A549 (cell line): ENCODE measurements at regions not wholly inside any gene's neighbourhood (a gene's known extent, or its start where the extent isn't known, plus 50 kb on each side); places are given as distances from the start of the nearest gene placed in this dataset.

ENCODE experiments used
- ATOH8 ChIP-seq: fragments of 250-450 bp; sonication (Bioruptor Pico); IDR thresholded peaks from 2 replicates; pipeline ENCODE4 v1.5.0; 2020; ENCODE audit warnings: low read depth, mild to moderate bottlenecking, moderate library complexity
- BHLHE40 ChIP-seq: IDR thresholded peaks from 2 replicates; pipeline ENCODE4 v1.6.1; 2012; ENCODE audit warnings: low read depth, low read length, inconsistent platforms
- CTCF ChIP-seq: fragments of >200 bp; sonication (Bioruptor Twin); formaldehyde crosslinking; IDR thresholded peaks from 3 replicates; pipeline ENCODE4 v1.5.1; 2016
- ESRRA ChIP-seq: fragments of 150-350 bp; IDR thresholded peaks from 2 replicates; pipeline ENCODE4 v1.6.1; 2014; ENCODE audit warnings: mild to moderate bottlenecking, low read length, borderline replicate concordance
- HOXA7 ChIP-seq: fragments of 250-450 bp; sonication (Bioruptor Pico); IDR thresholded peaks from 2 replicates; pipeline ENCODE4 v1.5.0; 2020; ENCODE audit warnings: mild to moderate bottlenecking, moderate library complexity
- JUNB ChIP-seq: fragments of >200 bp; sonication (Bioruptor Twin); formaldehyde crosslinking; IDR thresholded peaks from 2 replicates; pipeline ENCODE4 v1.6.1; 2016
- MAX ChIP-seq: IDR thresholded peaks from 2 replicates; pipeline ENCODE4 v1.6.1; 2012
- POLR2A ChIP-seq: IDR thresholded peaks from 2 replicates; pipeline ENCODE4 v1.6.1; 2012; ENCODE audit warnings: mild to moderate bottlenecking, low read length
- RNF2 ChIP-seq: fragments of 200-600 bp; sonication (generic); IDR thresholded peaks from 2 replicates; pipeline ENCODE4 v1.6.1; 2016; ENCODE audit warnings: low read depth, mild to moderate bottlenecking, antibody characterized with exemption, moderate library complexity, borderline replicate concordance
- SREBF2 ChIP-seq: fragments of 450-650 bp; IDR thresholded peaks from 2 replicates; pipeline ENCODE4 v1.6.1; 2014; ENCODE audit warnings: mild to moderate bottlenecking, moderate library complexity
- USF2 ChIP-seq: fragments of 450-650 bp; IDR thresholded peaks from 2 replicates; pipeline ENCODE4 v1.6.1; 2014; ENCODE audit warnings: antibody characterized with exemption

GRCh38 chr2:184297085-184297484, 301.2 kb upstream of the ZNF804A start:
- TF ChIP-seq CTCF (no peak), MAX (no peak), POLR2A (no peak), ESRRA (no peak), SREBF2 (no peak), HOXA7 (CRISPR knock-in tag) (no peak), JUNB (no peak), BHLHE40 (no peak), ATOH8 (CRISPR knock-in tag) (no peak), USF2 (no peak), RNF2 (no peak)
